HCT116 (cell line): ENCODE measurements at regions not wholly inside any gene's neighbourhood (a gene's known extent, or its start where the extent isn't known, plus 50 kb on each side); places are given as distances from the start of the nearest gene placed in this dataset.

Experiments used
- ATAC-seq: fragments of 200-7000 bp; cut with Tn5 transposase; 2 replicates; pipeline ENCODE4 v1.9.1; 2020; ENCODE audit warnings: mild to moderate bottlenecking, moderate library complexity
- BruUV-seq: library from RNA; stranded (reverse); fragments of 400-500 nt; replicated peaks from 2 replicates; lab custom pipeline; 2021; lab: Mats Ljungman, UMichigan
- CTCF ChIA-PET: fragments of 300-600 bp; sonication (Branson Sonifier 250); formaldehyde crosslinking; loops from one replicate; lab custom pipeline; 2021; ENCODE audit warnings: antibody characterized with exemption; lab: Charles Lee
- POLR2A ChIA-PET: fragments of 300-600, 350-600 bp; sonication (Branson Sonifier 250); formaldehyde crosslinking; loops from one replicate; lab custom pipeline; 2021; ENCODE audit warnings: antibody characterized with exemption; lab: Charles Lee
- RAD21 ChIA-PET, 2 experiments: fragments of 300-600 bp; sonication (Branson Sonifier 250); formaldehyde crosslinking; loops; one replicate each; lab custom pipeline; 2023; ENCODE audit warnings: low total read pairs in 2 of 2; ENCODE audit not compliant: uncharacterized antibody in 2 of 2, unreplicated experiment in 2 of 2, low non-redundant PET in 1 of 2; lab: Charles Lee
- DNase-seq: peaks from one replicate; pipeline ENCODE4 v3.0.0-alpha.2; 2010; ENCODE audit warnings: low read depth, low spot score
- H2AFZ ChIP-seq: fragments of 200-600 bp; shearing (Covaris generic), sonication (generic); 2 replicates; pipeline ENCODE4 v1.6.1; 2017; ENCODE audit warnings: low read depth, mixed run types, mixed read lengths, antibody characterized with exemption, low read length; ENCODE audit not compliant: poor library complexity, severe bottlenecking
- H3K27ac ChIP-seq: 2 replicates; pipeline ENCODE4 v1.5.1; 2012; ENCODE audit warnings: low read depth, low read length
- H3K27me3 ChIP-seq: fragments of 200-600 bp; sonication (generic); 2 replicates; pipeline ENCODE4 v1.6.1; 2016; ENCODE audit warnings: mixed run types, low read length, mixed read lengths; ENCODE audit not compliant: insufficient read depth
- H3K36me3 ChIP-seq, 2 experiments: fragments of 200-500 bp in 1 of 2; fragments of 200-600 bp in 1 of 2; sonication (Bioruptor generic) in 1 of 2; sonication (generic) in 1 of 2; 2 replicates each; pipeline versions ENCODE4 v1.5.1 to v1.6.1; 2014 to 2016; ENCODE audit warnings: low read length in 2 of 2, inconsistent platforms in 1 of 2, mixed read lengths in 1 of 2, mixed run types in 1 of 2; ENCODE audit not compliant: insufficient read depth in 2 of 2, control insufficient read depth in 1 of 2
- H3K4me1 ChIP-seq, 2 experiments: fragments of 200-600 bp in 1 of 2; sonication (generic) in 1 of 2; 2 replicates each; pipeline versions ENCODE4 v1.5.1 to v1.6.1; 2012 to 2017; ENCODE audit warnings: low read length in 2 of 2, inconsistent platforms in 1 of 2, mild to moderate bottlenecking in 1 of 2, mixed read lengths in 1 of 2, mixed run types in 1 of 2, moderate library complexity in 1 of 2; ENCODE audit not compliant: insufficient read depth in 2 of 2, control insufficient read depth in 1 of 2
- H3K4me2 ChIP-seq: fragments of 200-600 bp; sonication (generic); 2 replicates; pipeline ENCODE4 v1.6.1; 2017; ENCODE audit warnings: mixed run types, low read length, mixed read lengths
- H3K4me3 ChIP-seq, 2 experiments: fragments of 200-600 bp in 1 of 2; sonication (generic) in 1 of 2; replicated peaks in 1 of 2; 2 replicates each; pipeline ENCODE4 v1.5.1; 2011 to 2016; ENCODE audit warnings: low read length in 2 of 2, control low read depth in 1 of 2, low read depth in 1 of 2, mild to moderate bottlenecking in 1 of 2, mixed read lengths in 1 of 2, mixed run types in 1 of 2
- H3K79me2 ChIP-seq: fragments of 200-600 bp; sonication (generic); 2 replicates; pipeline ENCODE4 v1.6.1; 2017; ENCODE audit warnings: mild to moderate bottlenecking, mixed run types, low read length, moderate library complexity, mixed read lengths; ENCODE audit not compliant: insufficient read depth
- H3K9ac ChIP-seq: fragments of 200-600 bp; sonication (generic); 2 replicates; pipeline ENCODE4 v1.6.1; 2016; ENCODE audit warnings: low read length, mixed read lengths
- H3K9me2 ChIP-seq: fragments of 200-600 bp; sonication (generic), shearing (Covaris generic); 2 replicates; pipeline ENCODE4 v1.6.1; 2017; ENCODE audit warnings: mixed run types, mild to moderate bottlenecking, moderate library complexity; ENCODE audit not compliant: insufficient read depth
- H3K9me3 ChIP-seq, 2 experiments: fragments of 200-500 bp in 1 of 2; fragments of 200-600 bp in 1 of 2; sonication (Bioruptor generic) in 1 of 2; sonication (generic) in 1 of 2; 2 replicates each; pipeline ENCODE4 v1.6.1; 2014 to 2017; ENCODE audit warnings: low read length in 2 of 2, mixed read lengths in 2 of 2, inconsistent platforms in 1 of 2, low read depth in 1 of 2, mild to moderate bottlenecking in 1 of 2, mixed run types in 1 of 2, moderate library complexity in 1 of 2; ENCODE audit not compliant: control insufficient read depth in 1 of 2, insufficient read depth in 1 of 2
- H4K20me1 ChIP-seq: fragments of 200-600 bp; sonication (generic), shearing (Covaris generic); 2 replicates; pipeline ENCODE4 v1.6.1; 2017; ENCODE audit warnings: mixed run types, mild to moderate bottlenecking, moderate library complexity; ENCODE audit not compliant: insufficient read depth
- CBX3 ChIP-seq: IDR thresholded peaks from 2 replicates; pipeline ENCODE4 v1.6.1; 2012; ENCODE audit warnings: low read depth
- CEBPB ChIP-seq: IDR thresholded peaks from 2 replicates; pipeline ENCODE4 v1.6.1; 2012; ENCODE audit warnings: low read depth
- EGR1 ChIP-seq: IDR thresholded peaks from 2 replicates; pipeline ENCODE4 v1.6.1; 2012; ENCODE audit warnings: low read depth
- EZH2phosphoT487 ChIP-seq: fragments of 200-600 bp; IDR thresholded peaks from 2 replicates; pipeline ENCODE4 v1.6.1; 2018; ENCODE audit warnings: antibody characterized with exemption, borderline replicate concordance
- POLR2A ChIP-seq: IDR thresholded peaks from 2 replicates; pipeline ENCODE4 v1.7.0; 2011; ENCODE audit warnings: borderline replicate concordance; ENCODE audit not compliant: insufficient read depth, insufficient read length; ENCODE audit errors: extremely low read depth
- POLR2AphosphoS5 ChIP-seq: IDR thresholded peaks from 2 replicates; pipeline ENCODE4 v1.6.1; 2011; ENCODE audit warnings: mild to moderate bottlenecking, low read depth, low read length, moderate library complexity
- SIN3A ChIP-seq: IDR thresholded peaks from 2 replicates; pipeline ENCODE4 v1.6.1; 2012; ENCODE audit warnings: low read depth
- SRF ChIP-seq: IDR thresholded peaks from 2 replicates; pipeline ENCODE4 v1.6.1; 2012; ENCODE audit warnings: low read depth
- YY1 ChIP-seq: IDR thresholded peaks from 2 replicates; pipeline ENCODE4 v1.6.1; 2011; ENCODE audit warnings: low read length, low read depth, moderate library complexity, mild to moderate bottlenecking; ENCODE audit not compliant: insufficient replicate concordance; ENCODE audit errors: extremely low read depth
- ZFX ChIP-seq: fragments of 450-650 bp; IDR thresholded peaks from 2 replicates; pipeline ENCODE4 v1.6.1; 2017
- intact Hi-C: fragments of 100-400 bp; cut with micrococcal nuclease; formaldehyde crosslinking; loops from 2 replicates; pipeline ENCODE4 v1.10.0; 2022
- TF ChIP-seq, protein P1 (sequence below): IDR thresholded peaks from 2 replicates; pipeline ENCODE4 v1.6.1; 2012
- TF ChIP-seq, protein P2 (sequence below), 3 experiments: fragments of 200-600 bp in 1 of 3; sonication (generic) in 1 of 3; IDR thresholded peaks in 2 of 3; conservative IDR thresholded peaks in 1 of 3; 2 replicates each; pipeline ENCODE4 v1.5.1; 2012 to 2017; ENCODE audit warnings: low read depth in 2 of 3, low read length in 2 of 3, antibody characterized with exemption in 1 of 3, borderline replicate concordance in 1 of 3, control low read depth in 1 of 3, mild to moderate bottlenecking in 1 of 3, mixed read lengths in 1 of 3, mixed run types in 1 of 3, moderate library complexity in 1 of 3; ENCODE audit not compliant: insufficient read depth in 1 of 3

GRCh38 chr3:26438325-26438940 is 184.1 kb upstream of the LRRC3B start:
- DNase-seq, result no peak
- CTCF ChIA-PET, result no interaction called here
- Histone ChIP-seq H3K9ac (no peak overlapping the region), H3K79me2 (no peaks in the 10 kb centered on the region), H3K9me3 (no peaks in the 10 kb centered on the region; a peak in 2 of 4 replicates), H3K36me3 (no peaks in the 10 kb centered on the region), H3K4me2 (no peak overlapping the region), H3K4me1 (no peaks in the 10 kb centered on the region), H2AFZ (no peak overlapping the region), H3K27ac (no peak overlapping the region), H3K4me3 (no peak overlapping the region), H3K9me2 (no peaks in the 10 kb centered on the region), H3K27me3 (no peaks in the 10 kb centered on the region), H4K20me1 (no peaks in the 10 kb centered on the region)
- no TSS peak for BruUV-seq
- POLR2A ChIA-PET, result no interaction called here
- RAD21 ChIA-PET, result no interaction called here
- intact Hi-C loops, result no loop called here
- ATAC-seq, result no peak
- TF ChIP-seq CEBPB (no peak), POLR2AphosphoS5 (no peak), CBX3 (no peak), SRF (no peak), EZH2phosphoT487 (no peak), YY1 (no peak), ZFX (no peak), POLR2A (no peak), EGR1 (no peak), SIN3A (no peak)
- TF ChIP-seq, protein P1, sequence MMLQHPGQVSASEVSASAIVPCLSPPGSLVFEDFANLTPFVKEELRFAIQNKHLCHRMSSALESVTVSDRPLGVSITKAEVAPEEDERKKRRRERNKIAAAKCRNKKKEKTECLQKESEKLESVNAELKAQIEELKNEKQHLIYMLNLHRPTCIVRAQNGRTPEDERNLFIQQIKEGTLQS, result no peak
- TF ChIP-seq, protein P2, sequence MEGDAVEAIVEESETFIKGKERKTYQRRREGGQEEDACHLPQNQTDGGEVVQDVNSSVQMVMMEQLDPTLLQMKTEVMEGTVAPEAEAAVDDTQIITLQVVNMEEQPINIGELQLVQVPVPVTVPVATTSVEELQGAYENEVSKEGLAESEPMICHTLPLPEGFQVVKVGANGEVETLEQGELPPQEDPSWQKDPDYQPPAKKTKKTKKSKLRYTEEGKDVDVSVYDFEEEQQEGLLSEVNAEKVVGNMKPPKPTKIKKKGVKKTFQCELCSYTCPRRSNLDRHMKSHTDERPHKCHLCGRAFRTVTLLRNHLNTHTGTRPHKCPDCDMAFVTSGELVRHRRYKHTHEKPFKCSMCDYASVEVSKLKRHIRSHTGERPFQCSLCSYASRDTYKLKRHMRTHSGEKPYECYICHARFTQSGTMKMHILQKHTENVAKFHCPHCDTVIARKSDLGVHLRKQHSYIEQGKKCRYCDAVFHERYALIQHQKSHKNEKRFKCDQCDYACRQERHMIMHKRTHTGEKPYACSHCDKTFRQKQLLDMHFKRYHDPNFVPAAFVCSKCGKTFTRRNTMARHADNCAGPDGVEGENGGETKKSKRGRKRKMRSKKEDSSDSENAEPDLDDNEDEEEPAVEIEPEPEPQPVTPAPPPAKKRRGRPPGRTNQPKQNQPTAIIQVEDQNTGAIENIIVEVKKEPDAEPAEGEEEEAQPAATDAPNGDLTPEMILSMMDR (IDR thresholded peaks at IDR 0.05 in 2 of 3, conservative IDR thresholded peaks at IDR 0.05 in 1 of 3; ENCODE audit: borderline replicate concordance in 1 of 3, insufficient read depth in 1 of 3, low read depth in 2 of 3, low read length in 2 of 3), result no peak
